HG02943 (cell line): ENCODE measurements at regions not wholly inside any gene's neighbourhood (a gene's known extent, or its start where the extent isn't known, plus 50 kb on each side); places are given as distances from the start of the nearest gene placed in this dataset.

ENCODE experiments used
- ATAC-seq: cut with Tn5 transposase; IDR thresholded peaks from one replicate; pipeline ENCODE4 v1.9.1; 2021; ENCODE audit warnings: mild to moderate bottlenecking, low read depth, moderate library complexity; ENCODE audit not compliant: unreplicated experiment

DNA sequence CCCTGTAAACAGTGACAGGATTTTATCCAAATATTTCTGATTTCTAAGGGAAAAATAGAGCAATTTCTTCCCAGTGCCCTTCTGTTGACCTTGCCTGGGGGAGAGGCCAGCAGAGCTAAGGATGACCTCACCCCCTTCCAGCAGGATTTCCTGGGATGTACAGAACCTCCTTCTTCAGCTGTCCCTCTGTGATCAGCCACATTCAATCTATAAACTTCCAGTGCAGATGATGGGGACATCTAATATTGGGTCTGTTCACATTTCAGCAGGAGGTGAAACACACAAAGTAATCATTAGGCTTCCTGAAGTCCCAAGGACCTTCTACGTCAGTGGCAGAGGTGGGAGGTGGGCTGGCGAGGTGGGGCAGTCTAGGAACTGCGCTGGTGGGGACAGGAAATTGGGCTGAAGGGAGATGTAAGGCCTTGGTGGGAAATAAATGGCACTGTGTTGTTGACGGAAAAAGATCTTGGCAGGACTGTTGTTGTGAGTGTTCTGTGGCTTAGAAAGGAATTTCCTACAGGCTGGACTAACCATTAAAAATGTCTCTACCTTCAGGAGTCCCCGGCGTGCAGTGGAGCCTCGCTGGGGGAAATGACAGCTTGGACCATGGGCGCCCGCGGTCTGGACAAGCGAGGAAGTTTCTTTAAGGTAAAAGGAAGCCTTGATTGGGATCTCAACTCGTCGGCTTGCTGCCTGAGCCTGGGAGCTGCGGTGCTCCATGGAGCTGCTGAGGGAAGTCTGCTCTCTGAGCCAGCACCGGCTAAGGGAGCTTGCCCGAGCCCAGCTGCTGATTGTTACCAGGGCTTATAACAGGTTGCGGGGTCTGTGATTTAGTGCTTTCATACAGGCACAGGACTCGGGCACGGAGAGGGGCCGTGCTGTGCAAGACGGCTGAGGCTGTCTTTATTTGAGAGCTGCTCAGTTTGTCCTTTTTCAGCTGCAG is 127.9 kb upstream of the NAA20 start:
- no peak for ATAC-seq

DNA sequence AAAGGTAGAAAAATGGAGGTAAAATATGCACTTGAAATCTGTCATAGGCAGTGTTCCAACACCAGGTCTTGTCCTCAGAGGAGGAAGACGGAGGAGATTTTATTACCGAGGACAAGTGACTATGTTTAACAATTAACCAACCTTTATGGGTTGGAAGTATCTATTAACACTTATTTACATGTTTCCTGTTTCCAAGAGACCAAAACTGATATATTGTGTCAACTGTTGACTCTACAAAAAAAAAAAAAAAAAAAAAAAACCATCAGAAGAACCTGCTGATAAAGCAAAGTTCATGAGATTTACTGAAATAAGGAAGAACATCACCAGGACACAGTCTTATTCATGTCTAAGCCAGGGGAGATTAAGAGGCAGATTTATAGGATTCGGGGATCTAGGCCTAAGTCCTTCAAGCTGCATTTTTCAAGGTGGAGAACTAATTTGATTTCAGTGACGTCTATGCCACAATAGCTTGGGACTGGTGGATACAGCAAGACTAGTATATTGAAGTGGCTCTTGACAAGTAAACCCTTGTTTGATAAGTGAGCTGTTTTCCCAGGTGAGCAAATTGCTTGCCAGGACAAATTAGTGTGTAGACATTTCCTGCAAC is 126.6 kb upstream of the NAA20 start:
- ATAC-seq, result no peak

DNA sequence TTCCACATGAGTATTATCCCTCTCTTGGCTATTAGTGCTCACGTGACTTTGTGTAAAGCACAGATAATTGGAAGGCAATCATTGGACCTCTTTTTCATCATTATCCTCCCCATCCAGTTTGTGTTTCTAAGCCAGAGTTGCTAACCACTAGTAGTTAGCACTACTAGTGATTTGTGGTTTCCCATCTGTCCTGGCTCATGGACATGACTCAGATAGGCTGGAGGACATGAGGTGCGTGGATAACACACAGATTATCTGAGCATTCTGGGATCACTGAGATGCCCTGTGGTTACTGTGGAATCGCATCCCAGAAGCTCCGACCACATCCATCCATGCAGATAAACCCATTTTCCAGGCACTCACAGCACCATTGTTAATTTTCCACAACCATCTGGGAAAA is 123.8 kb upstream of the NAA20 start:
- no peak for ATAC-seq

GRCh38 chr20:19895761-19896160 is 121.4 kb upstream of the NAA20 start:
- ATAC-seq, result no peak

GRCh38 chr20:19897891-19898290 is 119.3 kb upstream of the NAA20 start:
- no peak for ATAC-seq

GRCh38 chr20:19901226-19901625 is 115.9 kb upstream of the NAA20 start:
- no peak for ATAC-seq

GRCh38 chr20:19903168-19903811 is 113.9 kb upstream of the NAA20 start:
- no peak for ATAC-seq

DNA sequence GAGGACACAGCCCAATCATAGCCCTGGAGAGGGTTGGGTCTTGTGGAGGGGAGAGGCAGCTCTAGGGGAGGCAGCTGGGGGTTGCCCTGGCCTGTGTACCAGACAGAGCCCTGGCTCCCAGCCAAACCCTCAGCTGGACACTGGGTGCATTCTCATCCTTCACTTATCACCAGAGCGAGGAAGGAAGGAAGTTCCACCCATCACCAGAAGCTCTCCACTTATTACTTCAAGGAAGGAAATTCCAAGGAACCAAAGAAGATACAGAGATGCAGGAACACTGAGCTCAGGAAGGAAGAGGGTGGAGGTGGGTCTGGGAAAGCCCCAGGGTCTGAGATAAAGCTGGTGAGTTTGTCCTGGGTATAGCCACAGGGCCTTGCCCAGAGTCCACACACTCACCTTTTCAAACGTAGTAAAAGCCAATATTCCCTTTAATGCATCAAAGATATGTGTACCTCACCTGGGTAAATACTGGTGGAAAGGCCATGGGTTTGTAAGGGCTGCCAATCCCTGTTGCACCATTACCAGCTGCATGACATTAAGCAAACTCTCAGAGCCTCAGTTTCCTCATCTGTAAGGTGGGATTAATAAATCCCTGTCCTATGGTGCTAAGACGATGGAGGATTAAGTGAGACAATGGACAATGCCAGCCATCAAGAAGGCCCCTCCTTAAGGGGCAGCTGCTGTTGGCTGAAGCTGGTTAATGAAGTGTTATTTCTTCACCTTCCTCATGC is 109.7 kb upstream of the NAA20 start:
- ATAC-seq, result no peak

DNA sequence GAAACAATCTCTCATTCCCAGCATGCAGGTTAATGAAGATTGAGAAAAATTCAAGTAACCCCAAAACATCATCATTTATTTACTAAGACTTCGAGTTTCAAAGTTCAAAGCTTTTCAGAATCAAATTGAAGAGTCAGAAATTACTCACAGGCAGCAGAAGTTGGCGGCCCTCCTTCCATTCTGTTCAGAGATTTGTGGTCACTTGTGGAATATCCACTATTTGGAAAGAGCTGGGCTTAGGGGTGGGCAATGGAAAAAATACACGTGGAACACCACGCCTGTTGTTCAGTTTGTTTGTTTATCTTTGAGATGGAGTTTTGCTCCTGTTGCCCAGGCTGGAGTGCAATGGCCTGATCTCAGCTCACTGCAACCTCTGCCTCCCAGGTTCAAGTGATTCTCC is 108.6 kb upstream of the NAA20 start:
- no peak for ATAC-seq

GRCh38 chr20:19909725-19910124 is 107.4 kb upstream of the NAA20 start:
- ATAC-seq, result no peak

GRCh38 chr20:19911810-19912382 is 105.3 kb upstream of the NAA20 start:
- ATAC-seq, result no peak

GRCh38 chr20:19913349-19913748 is 103.8 kb upstream of the NAA20 start:
- no peak for ATAC-seq

- no peak for ATAC-seq
Observed at GRCh38 chr20:19913927-19914614, 103.1 kb upstream of the NAA20 start.

DNA sequence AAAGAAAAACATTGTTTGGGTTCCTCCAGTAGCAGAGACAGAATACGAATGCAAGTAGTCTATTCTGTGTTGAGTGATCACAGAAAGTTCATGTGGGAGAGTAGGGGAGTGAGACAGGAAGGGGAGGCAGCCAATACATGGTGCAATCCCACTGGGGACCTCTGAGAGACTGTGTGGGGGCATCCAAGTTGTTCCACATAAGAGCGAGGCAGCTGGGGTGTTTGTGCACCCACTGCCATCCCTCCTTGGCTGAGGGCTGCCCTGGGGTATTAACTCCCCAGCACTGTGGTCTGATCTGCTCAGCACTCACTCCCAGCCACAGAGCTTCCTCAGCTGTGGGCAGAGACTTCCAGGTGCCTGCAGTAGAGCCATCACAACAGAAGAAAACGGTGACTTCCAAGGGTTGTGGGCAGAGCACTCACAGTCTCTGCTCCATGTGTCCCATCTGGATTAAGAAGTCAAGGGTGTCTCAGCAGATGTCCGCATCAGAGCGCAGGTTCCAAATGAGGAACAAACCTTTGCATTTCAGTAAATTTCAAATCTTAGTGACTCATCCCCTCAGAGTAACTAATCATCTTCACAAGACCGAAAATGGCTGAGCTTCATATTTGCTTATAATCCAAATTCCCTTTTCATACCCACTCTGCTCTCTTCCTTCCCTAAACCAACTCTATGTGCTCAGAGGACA is 101.9 kb upstream of the NAA20 start:
- ATAC-seq, result no peak

DNA sequence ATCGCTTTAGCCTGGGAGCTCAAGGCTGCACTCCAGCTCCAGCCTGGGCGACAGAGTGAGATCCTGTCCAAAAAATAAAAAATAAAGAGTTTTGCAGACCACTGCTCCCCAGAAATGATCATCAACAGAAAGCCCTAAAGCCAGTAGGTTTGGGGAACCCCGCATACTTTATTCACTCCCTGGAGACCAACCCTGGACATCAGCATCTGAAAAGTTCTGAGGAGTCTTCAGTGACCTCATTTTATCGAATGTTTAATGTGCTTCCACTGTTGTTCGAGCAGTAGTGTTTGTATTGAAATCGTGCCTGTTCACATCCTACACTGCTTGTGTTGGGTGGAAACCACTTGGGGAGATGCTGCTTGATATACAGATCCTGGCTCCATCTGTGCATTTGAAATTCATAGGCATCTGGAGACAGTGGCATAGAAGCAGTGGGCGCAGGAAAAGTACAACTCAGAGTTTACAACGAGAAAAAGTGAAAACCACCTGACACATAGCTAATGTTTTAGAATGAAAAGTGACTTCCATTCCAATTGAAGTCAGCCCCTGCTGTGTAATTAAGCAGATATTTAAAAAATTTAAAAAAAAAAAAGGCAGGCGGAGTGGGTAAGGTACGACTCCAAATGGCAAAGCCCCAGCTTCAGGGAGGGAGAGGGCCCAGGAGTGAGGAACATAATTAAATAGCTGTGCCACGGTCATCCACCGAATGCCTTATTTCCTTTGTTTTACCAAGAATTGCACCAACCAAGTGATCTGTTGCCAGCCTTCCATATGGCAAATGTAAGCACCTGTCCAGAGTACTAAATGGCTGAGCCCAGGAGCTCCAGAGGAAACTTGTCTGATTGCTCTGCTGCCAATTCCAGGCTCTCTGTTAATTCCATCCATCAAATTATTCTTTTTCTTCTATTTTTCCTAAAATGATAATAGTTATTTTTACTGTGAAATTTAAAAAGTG is 100.4 kb upstream of the NAA20 start:
- ATAC-seq, result no peak

GRCh38 chr20:19918965-19919329 is 98.2 kb upstream of the NAA20 start:
- ATAC-seq, result no peak

DNA sequence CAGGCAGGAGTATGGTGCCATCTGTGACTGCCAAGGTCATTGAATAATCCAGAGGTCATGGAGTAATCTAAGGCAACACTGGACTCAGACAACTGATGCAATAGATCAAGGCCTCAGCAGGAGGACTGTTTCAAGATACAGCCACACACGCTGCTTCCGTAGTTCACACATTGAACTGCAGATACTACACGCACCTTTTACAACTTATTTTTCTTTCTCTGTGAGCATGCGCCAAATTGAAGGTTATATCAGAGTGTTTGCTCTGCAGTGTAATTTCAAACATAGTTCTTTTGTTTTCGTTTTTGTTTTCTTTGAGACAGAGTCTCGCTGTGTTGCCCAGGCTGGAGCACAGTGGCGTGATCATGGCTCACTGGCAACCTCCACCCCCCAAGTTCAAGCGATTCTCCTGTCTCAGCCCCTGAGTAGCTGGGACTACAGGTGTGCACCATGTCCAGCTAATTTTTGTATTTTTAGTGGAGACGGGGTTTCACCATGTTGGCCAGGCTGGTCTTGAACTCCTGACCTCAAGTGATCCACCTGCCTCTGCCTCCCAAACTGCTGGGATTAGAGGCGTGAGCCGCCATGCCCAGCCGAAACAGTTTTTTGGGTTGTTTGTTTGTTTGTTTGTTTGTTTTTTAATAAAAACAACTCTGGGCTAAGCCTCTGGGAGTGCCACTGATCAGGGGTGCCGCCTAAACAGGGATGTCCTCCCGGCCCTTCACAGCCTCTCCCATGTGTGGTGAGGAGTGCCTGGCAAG is 96.6 kb upstream of the NAA20 start:
- ATAC-seq, result no peak
